NB4 (cell line): ENCODE measurements at regions not wholly inside any gene's neighbourhood (a gene's known extent, or its start where the extent isn't known, plus 50 kb on each side); places are given as distances from the start of the nearest gene placed in this dataset.

Source experiments
- DNase-seq: peaks from one replicate; pipeline ENCODE4 v3.0.0; 2010; ENCODE audit warnings: low read depth
- H3K4me3 ChIP-seq: one replicate; pipeline ENCODE4 v1.5.1; 2011; ENCODE audit warnings: mild to moderate bottlenecking, low read depth, low read length, moderate library complexity
- CTCF ChIP-seq: IDR thresholded peaks from one replicate; pipeline ENCODE4 v1.5.1; 2012; ENCODE audit warnings: low read depth, low read length
- MAX ChIP-seq: IDR thresholded peaks from 2 replicates; pipeline ENCODE4 v1.6.1; 2011; ENCODE audit warnings: low read depth, low read length
- MYC ChIP-seq: IDR thresholded peaks from 2 replicates; pipeline ENCODE4 v1.6.1; 2011; ENCODE audit warnings: low read depth, low read length
- POLR2A ChIP-seq: IDR thresholded peaks from 2 replicates; pipeline ENCODE4 v1.6.1; 2011; ENCODE audit warnings: mild to moderate bottlenecking; ENCODE audit not compliant: insufficient read length; ENCODE audit errors: extremely low read depth

- no peak overlapping the region for H3K4me3 ChIP-seq
- TF ChIP-seq MYC, result no peak
- TF ChIP-seq MAX, result no peak
- no peak for TF ChIP-seq CTCF
- no peak for TF ChIP-seq POLR2A
- no peak for DNase-seq
Measured at GRCh38 chr21:29454179-29454578, 155.5 kb downstream of the BACH1 start.

- DNase-seq, result no peak
- no peak for TF ChIP-seq MYC
- TF ChIP-seq POLR2A, result no peak
- no peak for TF ChIP-seq CTCF
- no peak for TF ChIP-seq MAX
Measured at GRCh38 chr21:29462479-29462878, 163.8 kb downstream of the BACH1 start.

DNA sequence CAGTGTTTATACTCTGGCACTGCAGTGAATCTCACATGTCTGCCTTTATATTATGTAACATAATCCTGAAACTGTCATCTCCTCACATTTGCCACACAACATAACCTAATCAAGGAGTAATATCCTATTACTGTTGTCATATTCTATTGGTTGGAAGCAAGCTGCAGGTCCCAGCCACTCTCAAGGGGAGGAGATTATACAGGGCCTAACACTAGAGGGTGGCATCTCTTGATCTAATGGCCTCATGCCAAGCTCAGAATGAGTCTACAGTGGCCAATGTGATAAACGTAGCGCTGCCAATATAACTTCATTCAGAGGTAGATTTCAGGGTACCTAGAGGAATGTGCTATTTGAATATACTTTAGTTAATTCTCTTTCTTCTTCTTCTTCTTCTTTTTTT, 166.8 kb downstream of the BACH1 start:
- no peak for TF ChIP-seq MYC
- TF ChIP-seq CTCF, result no peak
- no peak for TF ChIP-seq MAX
- no peak for TF ChIP-seq POLR2A
- H3K4me3 ChIP-seq, result no peak overlapping the region
- DNase-seq, result no peak

More at GRCh38 chr21:29462479-29462878, 163.8 kb downstream of the BACH1 start:
- H3K4me3 ChIP-seq, result no peak overlapping the region

DNA sequence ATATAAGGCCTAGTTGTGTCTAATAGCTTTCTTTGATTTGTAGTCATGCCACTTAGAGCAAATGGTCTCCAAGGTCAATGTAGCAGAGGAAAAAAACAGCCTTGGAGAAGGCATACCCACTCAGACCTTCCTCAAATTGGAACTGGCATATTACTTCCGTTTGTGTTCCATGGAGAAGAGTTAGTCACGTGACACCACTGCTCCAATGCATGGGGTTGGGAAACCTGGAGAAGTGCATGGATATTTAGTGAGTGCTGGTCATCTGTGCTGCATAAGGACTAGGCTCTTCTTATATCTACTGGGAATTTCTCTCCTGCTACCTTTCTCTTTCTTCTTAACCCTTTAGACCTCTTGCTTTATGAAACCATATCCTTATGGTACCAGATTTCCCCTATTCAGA, 167.8 kb downstream of the BACH1 start:
- no peak overlapping the region for H3K4me3 ChIP-seq
- TF ChIP-seq CTCF (no peak), MYC (no peak), POLR2A (no peak), MAX (no peak)
- no peak for DNase-seq

DNA sequence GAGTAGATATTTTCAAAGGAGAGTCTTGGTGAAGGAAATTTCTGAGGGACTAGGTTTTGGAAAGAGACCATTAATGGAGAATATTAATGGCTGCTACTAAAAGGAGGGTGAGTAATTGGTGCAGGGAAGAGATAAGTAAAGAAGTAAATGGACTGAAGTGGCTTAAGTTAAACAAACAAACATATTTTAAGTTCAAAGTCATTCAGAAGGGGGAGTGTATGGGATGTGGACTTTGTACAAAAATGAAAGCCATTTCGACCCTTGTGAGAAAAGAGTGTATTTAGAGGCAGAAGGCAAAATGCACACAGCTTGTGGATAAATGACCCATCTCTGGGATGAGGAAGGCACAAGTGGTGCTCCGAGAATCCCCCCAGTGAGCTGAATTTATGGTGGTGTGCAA, 171.7 kb downstream of the BACH1 start:
- no peak for DNase-seq
- no peak overlapping the region for H3K4me3 ChIP-seq
- TF ChIP-seq MYC, result no peak

DNA sequence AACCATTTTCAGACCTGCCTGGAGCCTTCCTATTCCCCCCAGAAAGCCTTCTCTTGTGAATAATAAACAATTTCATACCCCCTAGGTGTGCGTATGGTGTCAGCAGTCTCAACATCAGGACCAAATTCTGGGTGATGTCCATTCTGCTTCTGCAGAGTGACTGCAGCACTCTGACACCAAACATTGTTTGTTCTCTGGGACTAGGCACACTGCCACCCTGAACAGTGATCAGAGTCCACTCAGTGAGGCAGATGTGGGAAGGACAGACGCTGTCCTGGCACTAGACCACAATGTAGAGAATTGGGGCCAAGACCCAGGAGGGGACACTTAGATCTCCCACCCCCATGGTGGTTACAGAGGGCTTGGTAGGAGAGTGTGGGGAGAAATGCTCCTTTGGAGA, 175.1 kb downstream of the BACH1 start:
- no peak overlapping the region for H3K4me3 ChIP-seq
- TF ChIP-seq MYC (no peak), CTCF (no peak), POLR2A (no peak), MAX (no peak)
- DNase-seq, result no peak
